ENCODE measurements at regions not wholly inside any gene's neighbourhood (a gene's known extent, or its start where the extent isn't known, plus 50 kb on each side); places are given as distances from the start of the nearest gene placed in this dataset.
"Not testable (repeated sequence)": the region's sequence is repeated elsewhere in the genome, so short reads cannot be mapped to it uniquely, and the experiment has no call there.

DNA sequence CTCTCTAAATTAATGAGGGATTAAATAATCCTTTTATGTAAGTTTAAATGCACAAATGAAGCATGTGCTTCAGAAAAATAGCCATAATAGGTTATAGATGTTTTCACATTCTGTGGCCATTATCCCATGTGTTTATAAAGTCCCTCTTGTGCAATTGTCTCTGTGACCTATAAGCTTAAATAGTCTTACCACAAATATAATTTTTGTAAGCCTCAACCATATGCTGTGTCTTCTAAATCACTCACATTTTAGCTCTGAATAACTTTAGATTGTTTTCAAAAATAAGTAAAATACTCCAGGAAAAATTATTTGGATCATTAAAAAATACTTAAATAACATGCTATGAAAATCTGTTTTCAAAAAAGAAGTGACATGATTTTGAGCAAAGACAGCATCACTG is 1894.7 kb downstream of the MAT2B start:
- no peak overlapping the region for H3K4me3 ChIP-seq
- no peak overlapping the region for H3K27ac ChIP-seq
- DNase-seq (no peak), ATAC-seq (no peak), FAIRE-seq (no peak)
- no peaks in the 10 kb centered on the region for H3K27me3 ChIP-seq
- peaks cover 0 to 10% (median 8%) of the 10 kb centered on the region in 3 donors for H3K4me1 ChIP-seq
- TF ChIP-seq, protein P1, sequence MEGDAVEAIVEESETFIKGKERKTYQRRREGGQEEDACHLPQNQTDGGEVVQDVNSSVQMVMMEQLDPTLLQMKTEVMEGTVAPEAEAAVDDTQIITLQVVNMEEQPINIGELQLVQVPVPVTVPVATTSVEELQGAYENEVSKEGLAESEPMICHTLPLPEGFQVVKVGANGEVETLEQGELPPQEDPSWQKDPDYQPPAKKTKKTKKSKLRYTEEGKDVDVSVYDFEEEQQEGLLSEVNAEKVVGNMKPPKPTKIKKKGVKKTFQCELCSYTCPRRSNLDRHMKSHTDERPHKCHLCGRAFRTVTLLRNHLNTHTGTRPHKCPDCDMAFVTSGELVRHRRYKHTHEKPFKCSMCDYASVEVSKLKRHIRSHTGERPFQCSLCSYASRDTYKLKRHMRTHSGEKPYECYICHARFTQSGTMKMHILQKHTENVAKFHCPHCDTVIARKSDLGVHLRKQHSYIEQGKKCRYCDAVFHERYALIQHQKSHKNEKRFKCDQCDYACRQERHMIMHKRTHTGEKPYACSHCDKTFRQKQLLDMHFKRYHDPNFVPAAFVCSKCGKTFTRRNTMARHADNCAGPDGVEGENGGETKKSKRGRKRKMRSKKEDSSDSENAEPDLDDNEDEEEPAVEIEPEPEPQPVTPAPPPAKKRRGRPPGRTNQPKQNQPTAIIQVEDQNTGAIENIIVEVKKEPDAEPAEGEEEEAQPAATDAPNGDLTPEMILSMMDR (IDR thresholded peaks at IDR 0.05) = no peak
- H3K36me3 ChIP-seq = no peaks in the 10 kb centered on the region
- intact Hi-C loops (cut with DNase I) = no loop called here
- no peaks in the 10 kb centered on the region for H3K9me3 ChIP-seq

GRCh38 chr5:165404917-165405316 is 1899.5 kb downstream of the MAT2B start:
- no peak for FAIRE-seq
- Histone ChIP-seq H3K36me3 (no peaks in the 10 kb centered on the region), H3K27ac (no peak overlapping the region), H3K4me1 (peaks cover 0 to 6% (median 0%) of the 10 kb centered on the region in 3 donors), H3K27me3 (no peaks in the 10 kb centered on the region), H3K9me3 (no peaks in the 10 kb centered on the region), H3K4me3 (no peak overlapping the region)
- intact Hi-C loops (cut with DNase I) = no loop called here
- ATAC-seq = no peak
- TF ChIP-seq, protein P1 (IDR thresholded peaks at IDR 0.05) = no peak
- 86 to 89% methylated on average over 2 of the region's 2 CpGs for WGBS, 2 donors
- no peak for DNase-seq

- H3K27me3 ChIP-seq = no peaks in the 10 kb centered on the region
- WGBS, 2 donors = 38 to 45% methylated on average over 1 of the region's 1 CpG
- TF ChIP-seq, protein P1 (IDR thresholded peaks at IDR 0.05) = no peak
- H3K4me1 ChIP-seq = peaks cover 0 to 6% (median 0%) of the 10 kb centered on the region in 3 donors
- no peak for ATAC-seq
- no peak overlapping the region for H3K4me3 ChIP-seq
- intact Hi-C loops (cut with DNase I) = no loop called here
- no peaks in the 10 kb centered on the region for H3K9me3 ChIP-seq
- no peaks in the 10 kb centered on the region for H3K36me3 ChIP-seq
- DNase-seq = no peak
- no peak overlapping the region for H3K27ac ChIP-seq
- no peak for FAIRE-seq
These were observed 1899.9 kb downstream of the MAT2B start for GRCh38 chr5:165405340-165405739.

- no peak for ATAC-seq
- no peaks in the 10 kb centered on the region for H3K27me3 ChIP-seq
- H3K27ac ChIP-seq = no peak overlapping the region
- FAIRE-seq = no peak
- H3K36me3 ChIP-seq = no peaks in the 10 kb centered on the region
- no peak for DNase-seq
- TF ChIP-seq, protein P1 (IDR thresholded peaks at IDR 0.05) = no peak
- H3K9me3 ChIP-seq = no peaks in the 10 kb centered on the region
- 90 to 97% methylated on average over 3 of the region's 3 CpGs for WGBS, 2 donors
- intact Hi-C loops (cut with DNase I) = no loop called here
- H3K4me1 ChIP-seq = peaks cover 0 to 6% (median 0%) of the 10 kb centered on the region in 3 donors
- no peak overlapping the region for H3K4me3 ChIP-seq
These were observed 1901.9 kb downstream of the MAT2B start for GRCh38 chr5:165407352-165407751.

GRCh38 chr5:165410476-165410875 is 1905.1 kb downstream of the MAT2B start:
- FAIRE-seq (no peak), DNase-seq (no peak), ATAC-seq (no peak)
- peaks cover 0 to 2% (median 0%) of the 10 kb centered on the region in 3 donors for H3K4me1 ChIP-seq
- H3K27ac ChIP-seq = no peak overlapping the region
- H3K36me3 ChIP-seq = no peaks in the 10 kb centered on the region
- no peaks in the 10 kb centered on the region for H3K27me3 ChIP-seq
- 91 to 92% methylated on average over 1 of the region's 1 CpG for WGBS, 2 donors
- TF ChIP-seq, protein P1 (IDR thresholded peaks at IDR 0.05) = no peak
- intact Hi-C loops (cut with DNase I) = no loop called here
- H3K9me3 ChIP-seq = no peaks in the 10 kb centered on the region
- H3K4me3 ChIP-seq = no peak overlapping the region

GRCh38 chr5:165411532-165411931 is 1906.1 kb downstream of the MAT2B start:
- H3K4me3 ChIP-seq; H3K9me3 ChIP-seq; DNase-seq; intact Hi-C loops (cut with DNase I); FAIRE-seq; H3K4me1 ChIP-seq; ATAC-seq; H3K27ac ChIP-seq; H3K27me3 ChIP-seq; H3K36me3 ChIP-seq: not testable (repeated sequence)
- 76 to 84% methylated on average over 1 of the region's 1 CpG for WGBS, 2 donors

Data from pancreas (tissue), 10 donors.